ENCODE measurements at regions not wholly inside any gene's neighbourhood (a gene's known extent, or its start where the extent isn't known, plus 50 kb on each side); places are given as distances from the start of the nearest gene placed in this dataset.

- DNase-seq (ENCODE audit: low spot score, unreplicated experiment) = no peak
- H3K9me3 Mint-ChIP-seq (ENCODE audit: low read depth) = no peaks in the 10 kb centered on the region
- TF ChIP-seq CTCF (IDR thresholded peaks at IDR 0.05; ENCODE audit: unreplicated experiment) = no peak
- H3K27me3 Mint-ChIP-seq = peaks cover 24% of the 10 kb centered on the region
- H3K27ac Mint-ChIP-seq = no peak overlapping the region
- peaks cover 11% of the 10 kb centered on the region for H3K4me1 Mint-ChIP-seq (ENCODE audit: low read depth)
- no peak overlapping the region for H3K4me3 Mint-ChIP-seq (ENCODE audit: low read depth)
- no peaks in the 10 kb centered on the region for H3K36me3 Mint-ChIP-seq (ENCODE audit: insufficient read depth)
These were observed 243.5 kb upstream of the SALL3 start for GRCh38 chr18:78736015-78736690.

- Mint-ChIP-seq H3K4me3 (ENCODE audit: low read depth) (no peak overlapping the region), H3K4me1 (ENCODE audit: low read depth) (peaks cover 11% of the 10 kb centered on the region), H3K27me3 (peaks cover 33% of the 10 kb centered on the region), H3K27ac (no peak overlapping the region), H3K9me3 (ENCODE audit: low read depth) (no peaks in the 10 kb centered on the region), H3K36me3 (ENCODE audit: insufficient read depth) (no peaks in the 10 kb centered on the region)
- TF ChIP-seq CTCF (IDR thresholded peaks at IDR 0.05; ENCODE audit: unreplicated experiment) = no peak
- no peak for DNase-seq (ENCODE audit: low spot score, unreplicated experiment)
These were observed 242.4 kb upstream of the SALL3 start for GRCh38 chr18:78737006-78737915.

- no peak for TF ChIP-seq CTCF (IDR thresholded peaks at IDR 0.05; ENCODE audit: unreplicated experiment)
- no peak for DNase-seq (ENCODE audit: low spot score, unreplicated experiment)
- Mint-ChIP-seq H3K4me1 (ENCODE audit: low read depth) (peaks cover 11% of the 10 kb centered on the region), H3K27me3 (peaks cover 39% of the 10 kb centered on the region), H3K4me3 (ENCODE audit: low read depth) (no peak overlapping the region), H3K36me3 (ENCODE audit: insufficient read depth) (no peaks in the 10 kb centered on the region), H3K9me3 (ENCODE audit: low read depth) (no peaks in the 10 kb centered on the region), H3K27ac (no peak overlapping the region)
These were observed 241.4 kb upstream of the SALL3 start for GRCh38 chr18:78738076-78738690.

GRCh38 chr18:78739115-78739514, 240.5 kb upstream of the SALL3 start:
- H3K36me3 Mint-ChIP-seq (ENCODE audit: insufficient read depth) = no peaks in the 10 kb centered on the region
- DNase-seq (ENCODE audit: low spot score, unreplicated experiment) = no peak
- no peak for TF ChIP-seq CTCF (IDR thresholded peaks at IDR 0.05; ENCODE audit: unreplicated experiment)
- H3K27ac Mint-ChIP-seq = no peak overlapping the region
- no peaks in the 10 kb centered on the region for H3K9me3 Mint-ChIP-seq (ENCODE audit: low read depth)
- H3K4me1 Mint-ChIP-seq (ENCODE audit: low read depth) = peaks cover 7% of the 10 kb centered on the region
- peaks cover 36% of the 10 kb centered on the region for H3K27me3 Mint-ChIP-seq
- H3K4me3 Mint-ChIP-seq (ENCODE audit: low read depth) = no peak overlapping the region
